ENCODE measurements at regions not wholly inside any gene's neighbourhood (a gene's known extent, or its start where the extent isn't known, plus 50 kb on each side); places are given as distances from the start of the nearest gene placed in this dataset.
"Not testable (repeated sequence)": the region's sequence is repeated elsewhere in the genome, so short reads cannot be mapped to it uniquely, and the experiment has no call there.

GRCh38 chr4:109378511-109378910 lies 55.1 kb upstream of the SEC24B start:
- ATAC-seq, result no peak
- H3K4me1 Mint-ChIP-seq (ENCODE audit: low read depth in 2 of 2), result peaks cover 0 to 2% of the 10 kb centered on the region in 2 donors
- no peaks in the 10 kb centered on the region for H3K9me3 Mint-ChIP-seq
- H3K4me3 Mint-ChIP-seq, result no peak overlapping the region
- no peak overlapping the region for H3K27ac Mint-ChIP-seq
- DNase-seq (ENCODE audit: low spot score), result no peak
- peaks cover 19 to 20% of the 10 kb centered on the region in 2 donors for H3K27me3 Mint-ChIP-seq
- H3K36me3 Mint-ChIP-seq, result no peaks in the 10 kb centered on the region

- Mint-ChIP-seq H3K27ac (no peak overlapping the region), H3K4me3 (no peak overlapping the region), H3K36me3 (no peaks in the 10 kb centered on the region), H3K9me3 (no peaks in the 10 kb centered on the region), H3K27me3 (peaks cover 19 to 24% of the 10 kb centered on the region in 2 donors), H3K4me1 (ENCODE audit: low read depth in 2 of 2) (peaks cover 0 to 2% of the 10 kb centered on the region in 2 donors)
- DNase-seq (ENCODE audit: low spot score), result no peak
- ATAC-seq, result no peak
Observed at GRCh38 chr4:109378076-109378475, 55.5 kb upstream of the SEC24B start.

GRCh38 chr4:109375778-109376414 lies 57.7 kb upstream of the SEC24B start:
- Mint-ChIP-seq H3K27me3 (peaks cover 25 to 39% of the 10 kb centered on the region in 2 donors), H3K36me3 (no peaks in the 10 kb centered on the region), H3K4me3 (no peak overlapping the region), H3K4me1 (ENCODE audit: low read depth in 2 of 2) (peaks cover 0 to 2% of the 10 kb centered on the region in 2 donors), H3K27ac (no peak overlapping the region), H3K9me3 (no peaks in the 10 kb centered on the region)
- no peak for ATAC-seq
- DNase-seq (ENCODE audit: low spot score), result no peak

GRCh38 chr4:109368661-109369060 lies 65.0 kb upstream of the SEC24B start:
- H3K27ac Mint-ChIP-seq, result no peak overlapping the region
- H3K4me1 Mint-ChIP-seq (ENCODE audit: low read depth in 2 of 2), result no peaks in the 10 kb centered on the region
- DNase-seq (ENCODE audit: low spot score) (no peak), ATAC-seq (no peak)
- H3K9me3 Mint-ChIP-seq, result no peaks in the 10 kb centered on the region
- H3K36me3 Mint-ChIP-seq, result no peaks in the 10 kb centered on the region
- peaks cover 37 to 63% of the 10 kb centered on the region in 2 donors for H3K27me3 Mint-ChIP-seq
- H3K4me3 Mint-ChIP-seq, result no peak overlapping the region

GRCh38 chr4:109365939-109366338 lies 63.5 kb upstream of the COL25A1 start:
- ATAC-seq, result no peak
- peaks cover 2% of the 10 kb centered on the region in 2 donors for H3K4me1 Mint-ChIP-seq (ENCODE audit: low read depth in 2 of 2)
- peaks cover 27 to 43% of the 10 kb centered on the region in 2 donors for H3K27me3 Mint-ChIP-seq
- no peaks in the 10 kb centered on the region for H3K36me3 Mint-ChIP-seq
- no peak overlapping the region for H3K27ac Mint-ChIP-seq
- H3K9me3 Mint-ChIP-seq, result no peaks in the 10 kb centered on the region
- no peak for DNase-seq (ENCODE audit: low spot score)
- H3K4me3 Mint-ChIP-seq, result no peak overlapping the region

GRCh38 chr4:109365297-109365696 lies 62.8 kb upstream of the COL25A1 start:
- peaks cover 28 to 43% of the 10 kb centered on the region in 2 donors for H3K27me3 Mint-ChIP-seq
- ATAC-seq; DNase-seq (ENCODE audit: low spot score); H3K4me1 Mint-ChIP-seq (ENCODE audit: low read depth in 2 of 2); H3K27ac Mint-ChIP-seq; H3K9me3 Mint-ChIP-seq; H3K4me3 Mint-ChIP-seq; H3K36me3 Mint-ChIP-seq: not testable (repeated sequence)

- Mint-ChIP-seq H3K9me3 (no peaks in the 10 kb centered on the region), H3K36me3 (peaks cover 6% of the 10 kb centered on the region), H3K4me1 (ENCODE audit: low read depth in 2 of 2) (peaks cover 27 to 33% of the 10 kb centered on the region in 2 donors), H3K27me3 (peaks cover 30 to 41% of the 10 kb centered on the region in 2 donors), H3K4me3 (peak overlapping the region; percentile 74), H3K27ac (peak overlapping the region; percentile 53 to 55)
- DNase-seq (ENCODE audit: low spot score), result no peak
- peak; percentile 75 to 77 for ATAC-seq
Observed at GRCh38 chr4:109359040-109359646, 56.7 kb upstream of the COL25A1 start.

GRCh38 chr4:109355835-109356234 lies 53.4 kb upstream of the COL25A1 start:
- Mint-ChIP-seq H3K36me3 (peaks cover 6% of the 10 kb centered on the region), H3K4me1 (ENCODE audit: low read depth in 2 of 2) (peaks cover 24 to 30% of the 10 kb centered on the region in 2 donors), H3K27ac (no peak overlapping the region), H3K4me3 (no peak overlapping the region), H3K9me3 (no peaks in the 10 kb centered on the region), H3K27me3 (peaks cover 35 to 60% of the 10 kb centered on the region in 2 donors)
- no peak for ATAC-seq
- DNase-seq (ENCODE audit: low spot score), result no peak

GRCh38 chr4:109352941-109353340 lies 50.5 kb upstream of the COL25A1 start:
- Mint-ChIP-seq H3K27me3 (peaks cover 32 to 55% of the 10 kb centered on the region in 2 donors), H3K4me3 (no peak overlapping the region), H3K27ac (no peak overlapping the region), H3K36me3 (peaks cover 6% of the 10 kb centered on the region), H3K4me1 (ENCODE audit: low read depth in 2 of 2) (peaks cover 3 to 9% of the 10 kb centered on the region in 2 donors), H3K9me3 (no peaks in the 10 kb centered on the region)
- ATAC-seq (no peak), DNase-seq (ENCODE audit: low spot score) (no peak)
